Caco-2 (cell line): ENCODE measurements at regions not wholly inside any gene's neighbourhood (a gene's known extent, or its start where the extent isn't known, plus 50 kb on each side); places are given as distances from the start of the nearest gene placed in this dataset.

Experiments
- BruUV-seq: library from RNA; stranded (reverse); fragments of 400-500 nt; replicated peaks from 2 replicates; lab custom pipeline; 2021; lab: Mats Ljungman, UMichigan
- CTCF ChIA-PET: fragments of 300-600 bp; sonication (Branson Sonifier 250); formaldehyde crosslinking; loops from one replicate; lab custom pipeline; 2022; ENCODE audit warnings: antibody characterized with exemption; lab: Charles Lee
- POLR2A ChIA-PET: fragments of 300-600 bp; sonication (Branson Sonifier 250); formaldehyde crosslinking; loops from one replicate; lab custom pipeline; 2022; ENCODE audit warnings: antibody characterized with exemption; lab: Charles Lee
- DNase-seq, 2 experiments: peaks; one replicate each; pipeline versions ENCODE4 v3.0.0 to v3.0.0-alpha.2; 2020 to 2022
- H3K27me3 ChIP-seq: replicated peaks from 2 replicates; pipeline ENCODE4 v1.6.0; 2011; ENCODE audit warnings: low read length; ENCODE audit not compliant: control insufficient read depth, insufficient read depth
- H3K36me3 ChIP-seq: 2 replicates; pipeline ENCODE4 v1.5.1; 2011; ENCODE audit warnings: low read length; ENCODE audit not compliant: control insufficient read depth, insufficient read depth
- H3K4me1 ChIP-seq: fragments of 250-450 bp; sonication (Bioruptor Pico); 2 replicates; pipeline ENCODE4 v1.5.1; 2020; ENCODE audit warnings: mild to moderate bottlenecking
- H3K4me3 ChIP-seq: 2 replicates; pipeline ENCODE4 v1.5.1; 2011; ENCODE audit warnings: low read depth, mild to moderate bottlenecking, control low read depth, low read length
- H3K9me3 ChIP-seq: fragments of 250-450 bp; sonication (Bioruptor Pico); 2 replicates; pipeline ENCODE4 v1.5.1; 2020; ENCODE audit warnings: mild to moderate bottlenecking, moderate library complexity
- H3K27ac Mint-ChIP-seq: one replicate; pipeline ENCODE4 v1.8.0; 2022; ENCODE audit warnings: mixed read lengths; ENCODE audit not compliant: unreplicated experiment
- H3K27me3 Mint-ChIP-seq: one replicate; pipeline ENCODE4 v1.8.0; 2022; ENCODE audit warnings: mixed read lengths; ENCODE audit not compliant: insufficient read depth, unreplicated experiment
- H3K36me3 Mint-ChIP-seq: one replicate; pipeline ENCODE4 v1.8.0; 2022; ENCODE audit warnings: mild to moderate bottlenecking, mixed read lengths; ENCODE audit not compliant: insufficient read depth, unreplicated experiment
- H3K4me1 Mint-ChIP-seq: one replicate; pipeline ENCODE4 v1.8.0; 2022; ENCODE audit warnings: low read depth, mixed read lengths; ENCODE audit not compliant: unreplicated experiment
- H3K4me3 Mint-ChIP-seq: one replicate; pipeline ENCODE4 v1.8.0; 2022; ENCODE audit warnings: mild to moderate bottlenecking, moderate library complexity, mixed read lengths; ENCODE audit not compliant: unreplicated experiment
- H3K9me3 Mint-ChIP-seq: one replicate; pipeline ENCODE4 v1.8.0; 2022; ENCODE audit warnings: mixed read lengths; ENCODE audit not compliant: unreplicated experiment
- intact Hi-C: fragments of 100-400 bp; cut with micrococcal nuclease; formaldehyde crosslinking; loops from one replicate; pipeline ENCODE4 v1.10.0; 2022; ENCODE audit not compliant: unreplicated experiment
- TF ChIP-seq, protein P1 (sequence below), 2 experiments: fragments of 200-600 bp in 1 of 2; IDR thresholded peaks; 1 replicate in 1 of 2; 2 replicates in 1 of 2; pipeline versions ENCODE4 v1.5.1 to v1.8.0; 2011 to 2022; ENCODE audit warnings: antibody characterized with exemption in 1 of 2, control low read depth in 1 of 2, inconsistent platforms in 1 of 2, low read depth in 1 of 2, low read length in 1 of 2, mild to moderate bottlenecking in 1 of 2, moderate library complexity in 1 of 2; ENCODE audit not compliant: insufficient read depth in 1 of 2, severe bottlenecking in 1 of 2, unreplicated experiment in 1 of 2

GRCh38 chr1:201598396-201598795 lies 59.5 kb downstream of the NAV1 start:
- BruUV-seq = no TSS peak
- ChIA-PET POLR2A (no interaction called here), CTCF (no interaction called here)
- no peak overlapping the region for H3K4me3 ChIP-seq
- H3K27me3 ChIP-seq = no peaks in the 10 kb centered on the region; the same call in 1 of the 2 replicates
- intact Hi-C loops = no loop called here
- no peaks in the 10 kb centered on the region for H3K9me3 ChIP-seq
- Mint-ChIP-seq H3K9me3 (no peaks in the 10 kb centered on the region), H3K36me3 (no peaks in the 10 kb centered on the region), H3K4me1 (no peaks in the 10 kb centered on the region), H3K27me3 (peaks cover 9% of the 10 kb centered on the region), H3K27ac (no peak overlapping the region), H3K4me3 (no peak overlapping the region)
- no peaks in the 10 kb centered on the region for H3K4me1 ChIP-seq
- no peaks in the 10 kb centered on the region for H3K36me3 ChIP-seq
- TF ChIP-seq, protein P1, sequence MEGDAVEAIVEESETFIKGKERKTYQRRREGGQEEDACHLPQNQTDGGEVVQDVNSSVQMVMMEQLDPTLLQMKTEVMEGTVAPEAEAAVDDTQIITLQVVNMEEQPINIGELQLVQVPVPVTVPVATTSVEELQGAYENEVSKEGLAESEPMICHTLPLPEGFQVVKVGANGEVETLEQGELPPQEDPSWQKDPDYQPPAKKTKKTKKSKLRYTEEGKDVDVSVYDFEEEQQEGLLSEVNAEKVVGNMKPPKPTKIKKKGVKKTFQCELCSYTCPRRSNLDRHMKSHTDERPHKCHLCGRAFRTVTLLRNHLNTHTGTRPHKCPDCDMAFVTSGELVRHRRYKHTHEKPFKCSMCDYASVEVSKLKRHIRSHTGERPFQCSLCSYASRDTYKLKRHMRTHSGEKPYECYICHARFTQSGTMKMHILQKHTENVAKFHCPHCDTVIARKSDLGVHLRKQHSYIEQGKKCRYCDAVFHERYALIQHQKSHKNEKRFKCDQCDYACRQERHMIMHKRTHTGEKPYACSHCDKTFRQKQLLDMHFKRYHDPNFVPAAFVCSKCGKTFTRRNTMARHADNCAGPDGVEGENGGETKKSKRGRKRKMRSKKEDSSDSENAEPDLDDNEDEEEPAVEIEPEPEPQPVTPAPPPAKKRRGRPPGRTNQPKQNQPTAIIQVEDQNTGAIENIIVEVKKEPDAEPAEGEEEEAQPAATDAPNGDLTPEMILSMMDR (IDR thresholded peaks at IDR 0.05; ENCODE audit: insufficient read depth in 1 of 2, low read depth in 1 of 2, low read length in 1 of 2, severe bottlenecking in 1 of 2, unreplicated experiment in 1 of 2) = no peak
- DNase-seq = no peak

DNA sequence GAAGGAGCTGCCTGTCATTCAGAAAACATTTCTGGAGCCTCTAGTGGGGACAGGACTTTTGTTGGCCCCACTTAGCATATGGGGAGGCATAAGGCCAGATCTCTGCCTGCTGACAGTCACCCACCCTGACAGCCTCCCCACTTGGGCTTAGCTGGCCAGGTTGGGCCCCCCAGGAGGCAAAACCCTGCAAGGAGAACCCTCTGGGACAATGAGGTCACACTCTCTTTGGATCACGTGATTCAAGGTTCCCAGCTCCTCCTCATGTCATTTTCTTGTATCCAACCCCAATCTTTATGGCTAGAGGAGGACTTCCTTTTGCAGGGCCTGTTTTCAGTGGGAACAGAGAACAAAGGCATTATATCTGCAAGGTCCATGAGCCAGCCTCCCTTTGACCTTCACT lies 60.0 kb downstream of the NAV1 start:
- Histone ChIP-seq H3K4me1 (no peaks in the 10 kb centered on the region), H3K36me3 (no peaks in the 10 kb centered on the region), H3K27me3 (no peaks in the 10 kb centered on the region; the same call in 1 of the 2 replicates), H3K4me3 (no peak overlapping the region), H3K9me3 (no peaks in the 10 kb centered on the region)
- Mint-ChIP-seq H3K27ac (no peak overlapping the region), H3K27me3 (peaks cover 6% of the 10 kb centered on the region), H3K4me1 (no peaks in the 10 kb centered on the region), H3K9me3 (no peaks in the 10 kb centered on the region), H3K36me3 (no peaks in the 10 kb centered on the region), H3K4me3 (no peak overlapping the region)
- intact Hi-C loops = no loop called here
- POLR2A ChIA-PET = no interaction called here
- no TSS peak for BruUV-seq
- TF ChIP-seq, protein P1 (IDR thresholded peaks at IDR 0.05; ENCODE audit: insufficient read depth in 1 of 2, low read depth in 1 of 2, low read length in 1 of 2, severe bottlenecking in 1 of 2, unreplicated experiment in 1 of 2) = no peak
- no peak for DNase-seq
- CTCF ChIA-PET = no interaction called here

- Histone ChIP-seq H3K4me3 (no peak overlapping the region), H3K36me3 (no peaks in the 10 kb centered on the region), H3K27me3 (no peaks in the 10 kb centered on the region; the same call in 1 of the 2 replicates), H3K9me3 (no peaks in the 10 kb centered on the region), H3K4me1 (no peaks in the 10 kb centered on the region)
- BruUV-seq = no TSS peak
- Mint-ChIP-seq H3K27me3 (peaks cover 9% of the 10 kb centered on the region), H3K4me3 (no peak overlapping the region), H3K36me3 (no peaks in the 10 kb centered on the region), H3K9me3 (no peaks in the 10 kb centered on the region), H3K27ac (no peak overlapping the region), H3K4me1 (no peaks in the 10 kb centered on the region)
- ChIA-PET CTCF (no interaction called here), POLR2A (no interaction called here)
- TF ChIP-seq, protein P1 (IDR thresholded peaks at IDR 0.05; ENCODE audit: insufficient read depth in 1 of 2, low read depth in 1 of 2, low read length in 1 of 2, severe bottlenecking in 1 of 2, unreplicated experiment in 1 of 2) = no peak
- no peak for DNase-seq
- intact Hi-C loops = no loop called here
Measured at GRCh38 chr1:201599548-201599947, 60.6 kb downstream of the NAV1 start.
